GM20000 (cell line): ENCODE measurements at regions not wholly inside any gene's neighbourhood (a gene's known extent, or its start where the extent isn't known, plus 50 kb on each side); places are given as distances from the start of the nearest gene placed in this dataset.
"Not testable (repeated sequence)": the region's sequence is repeated elsewhere in the genome, so short reads cannot be mapped to it uniquely, and the experiment has no call there.

Experiments
- DNase-seq: peaks from one replicate; pipeline ENCODE4 v3.0.0; 2012; ENCODE audit warnings: low spot score
- TF ChIP-seq, protein P1 (sequence below): IDR thresholded peaks from 2 replicates; pipeline ENCODE4 v1.5.1; 2012; ENCODE audit warnings: mild to moderate bottlenecking, control low read depth; ENCODE audit errors: extremely low read depth, missing control alignments

DNA sequence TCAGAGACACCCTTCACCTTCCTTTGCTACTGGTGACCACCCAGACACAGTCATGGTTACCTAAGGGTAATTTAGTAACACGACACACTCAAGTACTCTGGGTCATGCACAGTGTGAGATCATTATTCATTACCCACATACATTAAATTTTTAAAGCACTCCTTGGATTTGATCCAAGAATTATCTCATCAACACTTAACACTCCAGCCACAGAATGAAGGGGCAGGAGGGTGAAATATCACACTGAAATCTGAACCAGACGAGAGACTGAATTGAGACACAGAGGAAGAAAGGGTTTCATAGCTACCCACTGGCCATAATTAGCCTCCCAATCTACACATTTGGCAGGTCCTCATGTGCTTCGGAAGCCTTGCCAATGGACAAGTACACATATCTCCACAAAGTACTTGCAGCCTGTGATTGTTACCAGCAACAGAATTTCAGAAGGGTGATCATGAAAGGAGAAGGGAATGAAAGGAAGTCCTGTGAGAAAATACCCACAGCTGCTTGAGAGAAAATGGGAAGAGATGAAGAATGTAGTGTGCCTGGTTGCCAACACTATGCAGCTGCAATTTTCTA, 189.3 kb downstream of the POLR1F start:
- TF ChIP-seq, protein P1, sequence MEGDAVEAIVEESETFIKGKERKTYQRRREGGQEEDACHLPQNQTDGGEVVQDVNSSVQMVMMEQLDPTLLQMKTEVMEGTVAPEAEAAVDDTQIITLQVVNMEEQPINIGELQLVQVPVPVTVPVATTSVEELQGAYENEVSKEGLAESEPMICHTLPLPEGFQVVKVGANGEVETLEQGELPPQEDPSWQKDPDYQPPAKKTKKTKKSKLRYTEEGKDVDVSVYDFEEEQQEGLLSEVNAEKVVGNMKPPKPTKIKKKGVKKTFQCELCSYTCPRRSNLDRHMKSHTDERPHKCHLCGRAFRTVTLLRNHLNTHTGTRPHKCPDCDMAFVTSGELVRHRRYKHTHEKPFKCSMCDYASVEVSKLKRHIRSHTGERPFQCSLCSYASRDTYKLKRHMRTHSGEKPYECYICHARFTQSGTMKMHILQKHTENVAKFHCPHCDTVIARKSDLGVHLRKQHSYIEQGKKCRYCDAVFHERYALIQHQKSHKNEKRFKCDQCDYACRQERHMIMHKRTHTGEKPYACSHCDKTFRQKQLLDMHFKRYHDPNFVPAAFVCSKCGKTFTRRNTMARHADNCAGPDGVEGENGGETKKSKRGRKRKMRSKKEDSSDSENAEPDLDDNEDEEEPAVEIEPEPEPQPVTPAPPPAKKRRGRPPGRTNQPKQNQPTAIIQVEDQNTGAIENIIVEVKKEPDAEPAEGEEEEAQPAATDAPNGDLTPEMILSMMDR = no peak
- no peak for DNase-seq

DNA sequence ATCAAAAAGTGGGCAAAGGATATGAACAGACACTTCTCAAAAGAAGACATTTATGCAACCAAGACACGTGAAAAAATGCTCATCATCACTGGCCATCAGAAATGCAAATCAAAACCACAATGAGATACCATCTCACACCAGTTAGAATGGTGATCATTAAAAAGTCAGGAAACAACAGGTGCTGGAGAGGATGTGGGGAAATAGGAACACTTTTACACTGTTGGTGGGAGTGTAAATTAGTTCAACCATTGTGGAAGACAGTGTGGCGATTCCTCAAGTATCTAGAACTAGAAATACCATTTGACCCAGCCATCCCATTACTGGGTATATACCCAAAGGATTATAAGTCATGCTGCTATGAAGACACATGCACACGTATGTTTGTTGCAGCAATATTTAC, 191.3 kb downstream of the POLR1F start:
- not testable (repeated sequence) for DNase-seq

DNA sequence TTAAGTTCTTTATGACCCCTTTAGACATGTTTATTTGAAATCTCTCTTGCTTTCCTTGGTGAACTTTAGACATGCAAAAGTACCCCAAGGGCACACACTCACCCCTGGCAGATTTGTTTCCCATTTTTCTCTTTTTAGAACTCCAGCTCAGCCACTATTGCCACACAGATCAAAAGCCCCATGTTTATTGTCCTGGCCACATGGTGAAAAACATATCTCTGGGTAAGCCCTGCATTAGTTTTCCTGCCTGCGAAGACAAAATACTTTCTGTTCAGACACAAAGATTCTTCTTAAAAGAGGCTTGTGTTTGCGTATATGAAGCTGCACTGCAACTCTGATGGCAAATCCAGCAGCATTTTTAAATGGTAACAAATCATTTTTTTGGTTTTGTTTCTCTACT, 200.0 kb downstream of the POLR1F start:
- DNase-seq = no peak

DNA sequence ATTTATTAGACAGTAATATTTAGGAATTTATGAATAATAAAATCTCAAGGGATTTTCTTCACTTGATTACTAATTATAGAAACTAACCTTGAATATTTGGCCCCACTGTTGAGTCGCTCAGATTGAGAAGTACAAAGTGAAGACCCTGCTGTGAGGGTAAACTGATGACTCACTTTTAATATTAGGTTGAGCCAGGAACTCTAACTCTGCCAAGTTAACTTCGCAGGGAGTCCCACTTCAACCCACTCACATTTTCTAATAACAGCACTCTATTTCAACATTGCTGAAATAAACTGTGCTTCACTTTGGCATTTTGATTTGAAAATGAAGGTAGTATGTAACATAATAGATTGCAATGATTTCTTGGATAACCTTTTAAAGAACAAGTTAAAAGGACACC, 200.7 kb downstream of the POLR1F start:
- DNase-seq = no peak
- TF ChIP-seq, protein P1 = no peak

More for the DNA sequence above, 200.0 kb downstream of the POLR1F start:
- TF ChIP-seq, protein P1 = no peak

DNA sequence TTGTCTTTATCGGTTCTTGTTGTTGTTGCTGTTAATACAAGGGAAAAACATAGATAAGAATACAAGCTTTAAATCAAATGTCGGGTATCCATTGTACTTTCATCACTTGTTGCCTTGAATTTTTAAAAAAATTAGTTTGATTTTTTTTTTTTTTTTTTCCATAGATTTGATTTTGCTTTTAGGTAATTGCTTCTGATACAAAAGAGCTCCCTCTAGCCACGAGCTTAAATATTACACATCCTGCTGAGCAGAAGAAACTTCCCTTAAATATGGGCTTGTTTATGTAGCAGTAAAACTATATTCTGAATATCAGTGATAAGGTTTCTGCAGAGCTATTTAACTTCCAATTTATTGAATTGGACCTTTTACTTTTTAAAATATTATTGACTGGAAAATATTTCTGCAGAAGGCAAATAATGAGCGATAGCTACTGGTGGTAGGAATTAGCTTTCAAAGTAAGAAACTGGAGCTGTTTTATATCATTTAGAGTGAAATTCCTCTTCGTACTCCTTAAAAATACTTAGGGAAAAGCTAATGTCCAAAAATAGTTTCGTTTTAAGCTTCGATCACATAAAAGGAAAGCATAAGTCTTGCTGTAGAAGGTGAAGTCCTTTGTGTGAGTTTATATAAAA, 216.9 kb downstream of the POLR1F start:
- TF ChIP-seq, protein P1 = peak; percentile 30
- peak; percentile 4 for DNase-seq

DNA sequence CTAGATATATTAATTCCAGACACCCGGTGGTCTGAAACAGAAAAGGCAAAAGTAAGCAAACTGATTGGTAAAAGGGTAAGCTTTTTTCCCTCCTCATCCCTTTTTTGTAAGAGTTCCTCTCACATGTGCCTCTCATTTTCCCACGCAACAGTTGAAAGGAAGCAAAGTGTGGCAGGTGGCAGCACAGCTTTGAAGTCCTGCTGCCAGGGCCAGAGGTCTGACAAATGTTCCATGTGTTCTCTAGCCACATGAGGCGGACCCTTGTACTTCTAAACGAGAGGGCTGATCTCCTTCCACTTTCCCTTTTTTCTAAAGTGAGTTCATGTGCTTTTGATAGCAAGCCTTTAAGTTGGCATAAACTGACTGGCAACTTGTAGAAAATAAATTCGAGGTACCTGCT, 217.5 kb downstream of the POLR1F start:
- no peak for DNase-seq
- TF ChIP-seq, protein P1 = no peak

DNA sequence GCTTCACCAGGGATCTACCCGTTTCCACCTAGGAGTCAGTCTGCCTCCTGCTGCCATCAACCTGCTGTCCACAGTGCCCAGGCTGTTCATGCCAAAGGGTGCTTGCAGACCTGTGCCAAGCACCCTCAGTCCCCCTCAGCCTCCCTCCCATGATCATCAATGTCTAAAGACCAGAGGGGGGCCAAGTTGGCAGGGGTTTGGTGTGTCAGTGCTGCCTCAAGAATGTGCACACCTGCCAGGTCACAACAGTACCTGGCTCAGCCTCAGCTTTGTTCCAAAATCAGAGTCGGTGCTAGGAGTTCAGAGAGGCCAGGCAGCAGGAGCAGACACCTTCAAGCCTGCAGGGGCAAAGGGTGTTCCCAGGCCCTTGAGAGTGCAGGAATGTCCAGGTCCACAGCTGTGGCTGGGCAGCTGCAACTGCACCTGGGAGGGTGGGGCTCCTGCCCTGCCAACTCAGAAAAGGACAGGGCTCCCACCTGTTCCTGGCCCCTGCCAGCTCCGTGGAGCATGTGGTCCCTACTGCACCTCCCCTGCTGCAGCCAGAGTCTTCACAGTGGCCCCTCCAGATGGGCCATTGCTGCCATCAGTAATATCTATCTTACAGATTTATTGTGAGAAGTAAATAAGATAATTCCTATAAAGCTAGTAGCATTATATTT, 219.5 kb downstream of the POLR1F start:
- TF ChIP-seq, protein P1 = no peak

More for the DNA sequence above, 219.5 kb downstream of the POLR1F start:
- DNase-seq = no peak
